HG02973 (cell line): ENCODE measurements at regions not wholly inside any gene's neighbourhood (a gene's known extent, or its start where the extent isn't known, plus 50 kb on each side); places are given as distances from the start of the nearest gene placed in this dataset.
A peak's percentile ranks its signal among the peaks of the same experiment; 100 is the strongest.
"Not testable (repeated sequence)": the region's sequence is repeated elsewhere in the genome, so short reads cannot be mapped to it uniquely, and the experiment has no call there.

Experiments
- ATAC-seq: cut with Tn5 transposase; IDR thresholded peaks from one replicate; pipeline ENCODE4 v1.9.1; 2021; ENCODE audit warnings: moderate library complexity; ENCODE audit not compliant: unreplicated experiment

DNA sequence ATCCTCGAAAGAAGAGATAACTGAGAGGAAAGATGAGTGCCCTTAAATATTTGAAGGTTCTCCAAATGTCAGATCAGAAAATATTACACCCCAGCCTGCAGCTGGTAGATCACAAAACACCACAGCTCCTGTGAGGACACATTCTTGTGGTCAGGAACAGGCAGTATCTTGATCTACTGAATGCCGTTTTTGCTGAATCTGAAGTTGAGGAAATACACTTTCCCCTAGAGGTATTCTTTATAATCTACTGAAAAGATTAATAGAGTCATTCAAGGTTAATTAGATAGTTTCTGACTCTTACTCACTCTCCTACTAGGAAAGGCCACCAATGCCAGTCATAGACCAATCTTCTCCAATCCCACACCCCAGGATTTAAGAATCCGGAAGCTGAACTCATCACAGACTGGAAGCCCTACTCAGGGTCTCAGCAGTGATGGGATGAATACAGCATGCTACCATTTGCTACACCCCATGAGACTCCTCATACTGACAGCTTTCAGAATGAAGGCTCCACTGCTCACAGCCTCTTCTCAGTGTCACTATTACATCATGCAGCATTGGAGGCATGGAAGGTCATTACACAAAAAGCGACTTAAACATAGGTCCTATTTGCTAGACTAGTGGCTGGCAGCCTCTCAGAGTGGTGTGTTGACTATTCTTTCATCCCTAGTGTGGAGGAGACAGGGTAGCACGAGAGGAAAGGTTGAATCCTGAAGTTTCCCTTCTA lies 143.9 kb upstream of the SLC1A3 start:
- ATAC-seq: no peak

DNA sequence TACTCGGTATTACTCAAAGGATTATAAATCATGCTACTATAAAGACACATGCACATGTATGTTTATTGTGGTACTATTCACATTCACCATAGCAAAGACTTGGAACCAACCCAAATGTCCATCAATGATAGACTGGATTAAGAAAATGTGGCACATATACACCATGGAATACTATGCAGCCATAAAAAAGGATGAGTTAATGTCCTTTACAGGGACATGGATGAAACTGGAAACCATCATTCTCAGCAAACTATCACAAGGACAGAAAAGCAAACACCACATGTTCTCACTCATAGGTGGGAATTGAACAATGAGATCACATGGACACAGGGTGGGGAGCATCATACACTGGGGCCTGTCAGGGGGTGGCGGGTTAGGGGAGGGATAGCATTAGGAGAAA lies 130.5 kb upstream of the SLC1A3 start:
- ATAC-seq: not testable (repeated sequence)

DNA sequence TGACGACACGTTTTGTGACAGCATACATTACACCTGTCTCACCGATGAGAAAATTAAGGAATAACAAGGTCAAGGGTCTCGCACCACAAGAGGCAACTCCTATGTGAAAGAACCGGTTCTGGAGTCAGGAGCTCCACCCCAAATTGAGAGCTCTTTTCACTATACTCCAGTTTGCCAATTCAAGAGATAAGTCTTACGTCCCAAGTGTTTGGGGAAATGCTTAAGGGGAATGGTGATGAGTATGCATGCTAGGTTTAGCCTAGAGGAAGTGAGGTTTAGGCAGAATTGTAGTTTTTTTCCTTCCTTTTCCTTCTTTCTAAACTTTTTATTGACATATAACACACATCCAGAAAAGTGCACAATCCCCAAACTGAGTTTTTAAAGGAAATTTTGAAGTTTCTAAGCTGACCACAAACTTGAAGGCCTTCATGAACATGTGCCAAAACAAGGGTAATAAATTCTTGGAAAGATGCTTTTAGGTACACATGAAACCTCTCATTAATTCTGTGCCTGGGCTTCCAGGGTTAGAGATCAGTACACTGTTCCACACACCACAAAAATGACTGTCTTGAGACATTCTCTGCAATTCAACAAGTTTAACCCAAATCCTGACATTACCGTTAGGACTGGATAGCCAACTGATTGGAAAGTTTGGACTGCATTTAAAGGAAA lies 127.6 kb upstream of the SLC1A3 start:
- no peak for ATAC-seq

DNA sequence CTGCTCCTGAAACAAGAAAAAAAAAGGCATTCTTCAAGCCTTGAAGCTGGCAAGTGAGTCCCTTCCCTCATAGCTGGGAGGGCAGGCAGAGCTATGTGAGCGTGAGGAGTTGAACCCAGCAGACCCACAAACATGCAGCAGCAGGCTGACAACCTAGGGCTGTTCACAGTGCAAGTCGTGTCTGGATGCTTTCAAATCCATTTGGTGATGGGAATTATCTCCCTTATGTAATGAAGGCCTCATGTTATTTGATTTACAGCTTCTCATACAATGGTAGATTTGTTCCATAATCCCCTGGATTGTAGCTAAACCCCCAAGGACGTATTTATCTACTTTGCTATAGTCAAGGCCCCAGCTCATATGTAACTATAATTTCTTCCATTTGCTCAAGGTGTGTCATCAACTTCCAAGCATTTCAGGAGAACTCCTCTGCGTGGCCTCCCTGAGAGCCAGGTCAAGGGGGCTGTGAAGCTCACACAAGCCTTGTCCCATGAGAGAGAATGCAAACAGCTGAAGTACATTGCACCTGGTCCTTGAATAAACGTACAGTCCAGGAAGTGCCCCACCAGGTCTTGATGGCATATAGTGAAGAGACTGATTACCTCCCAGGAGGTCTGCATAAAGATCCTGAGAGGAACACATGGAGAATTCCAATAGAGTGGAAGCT lies 124.8 kb upstream of the SLC1A3 start:
- ATAC-seq: no peak

DNA sequence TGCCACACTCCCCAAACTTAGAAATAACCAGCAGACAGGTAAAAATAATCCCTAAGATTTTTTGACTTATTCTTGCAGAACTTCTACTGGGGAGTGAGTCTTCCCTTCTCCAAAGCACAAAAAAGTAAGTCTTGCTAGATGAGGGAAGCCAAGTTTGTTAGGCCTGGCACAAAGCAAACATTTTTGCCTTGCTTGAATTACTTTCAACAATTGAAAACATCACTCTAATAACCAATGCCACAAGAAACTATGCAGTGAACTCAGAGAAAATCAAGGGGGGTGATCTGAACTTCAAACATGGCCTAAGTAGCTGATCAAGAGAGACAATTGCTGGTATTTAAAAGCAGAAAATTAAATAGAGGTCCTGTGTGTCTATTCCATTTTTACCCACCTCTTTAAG lies 123.6 kb upstream of the SLC1A3 start:
- no peak for ATAC-seq

DNA sequence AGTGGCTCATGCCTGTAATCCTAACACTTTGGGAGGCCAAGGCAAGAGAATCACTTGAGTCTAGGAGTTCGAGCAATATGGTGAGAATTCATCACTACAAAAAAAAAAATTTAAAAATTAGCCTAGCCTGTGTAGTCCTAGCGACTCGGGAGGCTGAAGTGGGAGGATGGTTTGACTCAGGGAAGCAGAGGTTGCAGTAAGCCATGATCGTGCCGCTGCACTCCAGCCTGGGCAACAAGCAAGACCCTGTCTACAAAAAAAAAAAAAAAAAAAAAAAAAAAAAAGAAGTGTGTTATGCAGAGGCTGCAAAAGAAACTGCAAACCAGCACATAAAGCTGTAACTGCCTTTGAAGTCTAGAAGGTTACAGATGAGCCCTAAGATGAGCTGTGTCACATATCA lies 116.9 kb upstream of the SLC1A3 start:
- no peak for ATAC-seq

DNA sequence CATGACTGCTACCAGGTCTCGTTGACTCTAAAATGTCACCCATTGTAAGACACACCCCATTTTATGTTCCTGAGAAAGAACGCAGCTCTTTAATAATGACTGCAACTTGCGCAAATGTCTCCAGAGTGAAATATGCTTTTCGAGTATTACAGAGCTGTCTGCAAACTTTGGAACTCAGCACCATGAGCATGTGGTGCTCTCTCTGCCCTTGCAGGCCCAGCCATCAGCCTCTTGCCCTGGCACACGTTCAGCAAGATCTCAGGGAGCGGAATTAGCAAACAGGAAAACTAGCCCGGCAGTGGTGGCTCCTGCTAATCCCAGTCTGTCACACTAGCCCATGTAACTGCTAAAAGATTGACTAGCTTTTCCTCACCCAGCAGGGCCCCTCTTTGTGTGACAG lies 114.5 kb upstream of the SLC1A3 start:
- ATAC-seq: no peak

DNA sequence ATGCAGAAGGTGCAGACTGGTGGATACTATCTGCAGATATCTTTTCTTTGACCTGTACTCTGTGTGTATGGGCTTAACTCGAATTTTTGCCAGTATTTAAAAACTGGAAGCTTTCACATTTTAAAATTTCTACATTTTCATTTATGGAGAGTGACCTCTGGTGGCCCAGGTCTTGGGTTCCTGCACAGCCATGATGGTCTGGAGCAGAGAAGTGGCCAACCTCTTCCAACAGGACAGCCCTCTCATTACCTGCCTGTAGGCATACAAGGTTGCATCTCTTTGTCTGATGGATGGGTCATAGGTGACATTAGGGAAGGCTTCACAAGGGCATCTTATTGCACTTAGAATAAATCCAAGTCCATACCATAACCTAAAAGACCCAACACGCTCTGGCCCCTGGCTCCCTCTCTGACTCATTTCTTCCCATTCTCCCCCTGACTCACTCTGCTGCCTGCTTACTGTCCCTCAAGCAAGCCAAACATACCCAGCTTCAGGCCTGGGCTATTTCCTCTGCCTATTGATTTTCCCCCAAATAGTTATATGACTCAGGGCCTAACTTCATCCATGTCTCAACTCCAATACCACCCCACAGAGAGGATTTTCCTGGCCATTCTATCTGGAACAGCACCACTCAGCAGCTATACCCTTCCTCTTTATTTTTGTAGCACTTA lies 113.3 kb upstream of the SLC1A3 start:
- no peak for ATAC-seq

DNA sequence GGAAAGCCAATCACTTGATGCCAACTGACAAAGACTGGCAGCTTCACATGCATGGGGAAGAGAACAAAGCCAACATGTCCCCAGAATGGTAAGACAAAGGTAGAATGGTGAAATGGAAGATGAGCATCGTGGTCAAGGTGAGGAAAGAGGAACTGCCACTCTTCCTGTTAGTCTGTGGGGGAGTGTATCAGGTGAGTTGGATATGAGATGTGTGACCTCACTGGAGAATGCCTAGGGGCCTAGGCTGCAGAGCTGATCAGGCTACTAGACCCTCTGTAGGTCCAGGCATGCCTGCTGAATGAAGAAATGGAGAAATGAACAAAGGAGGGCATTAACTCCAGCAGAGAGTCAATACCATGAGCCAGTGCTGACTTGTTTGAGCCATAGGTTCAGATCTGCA lies 112.4 kb upstream of the SLC1A3 start:
- ATAC-seq: no peak

DNA sequence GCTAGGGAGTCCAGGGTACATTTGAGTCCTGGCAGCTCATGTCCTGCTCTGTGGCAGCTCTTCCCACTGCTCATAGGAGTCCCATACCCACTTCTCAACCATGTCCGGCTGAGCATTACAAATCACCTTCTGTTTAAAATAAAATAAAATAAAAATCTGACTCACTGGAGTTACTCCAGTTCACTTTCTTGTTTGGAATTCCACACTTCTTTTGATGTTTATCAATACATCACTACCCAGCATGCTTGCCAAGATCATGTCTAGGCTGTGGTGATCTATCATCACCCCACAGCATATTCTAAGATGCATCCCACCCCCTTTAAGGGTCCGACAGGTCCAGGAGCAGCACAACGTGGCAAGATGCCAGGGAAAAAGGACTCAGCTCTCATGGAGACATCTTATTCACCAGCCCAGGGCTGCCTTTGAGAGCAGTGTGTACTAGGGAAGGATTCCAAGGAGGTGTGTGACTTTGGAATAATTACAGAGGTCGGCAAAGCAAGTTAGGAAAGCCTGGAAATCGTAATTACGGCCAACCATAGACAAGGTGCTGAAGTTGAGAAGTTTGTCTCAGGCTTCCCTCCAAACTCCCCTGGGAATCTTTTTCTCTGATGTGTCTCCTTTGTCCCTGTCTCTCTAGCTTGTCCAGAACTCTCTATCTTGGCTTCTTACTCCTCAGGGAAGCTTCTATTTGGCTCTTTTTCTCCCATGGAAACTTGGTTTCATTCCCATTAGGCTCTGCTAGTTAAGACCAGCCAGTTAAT lies 111.4 kb upstream of the SLC1A3 start:
- no peak for ATAC-seq

DNA sequence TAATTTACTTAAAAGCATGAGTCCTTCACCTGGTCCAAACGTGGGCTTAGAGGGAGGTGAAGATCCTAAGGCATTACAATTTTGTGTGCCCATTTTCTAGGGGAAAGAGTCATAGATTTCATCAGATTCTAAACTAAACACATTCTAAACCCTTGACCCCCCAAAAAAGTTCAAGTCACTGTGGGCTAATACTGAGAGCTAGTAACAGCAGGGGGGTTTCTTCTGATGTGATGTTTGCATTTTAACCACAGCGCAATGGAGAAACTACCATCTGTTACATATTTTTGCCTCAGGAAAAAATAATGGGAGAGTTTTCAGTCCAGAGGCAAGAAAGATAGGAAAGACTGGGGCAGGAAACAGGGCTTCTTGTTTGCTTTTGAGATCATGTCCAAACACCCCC lies 110.8 kb upstream of the SLC1A3 start:
- no peak for ATAC-seq

DNA sequence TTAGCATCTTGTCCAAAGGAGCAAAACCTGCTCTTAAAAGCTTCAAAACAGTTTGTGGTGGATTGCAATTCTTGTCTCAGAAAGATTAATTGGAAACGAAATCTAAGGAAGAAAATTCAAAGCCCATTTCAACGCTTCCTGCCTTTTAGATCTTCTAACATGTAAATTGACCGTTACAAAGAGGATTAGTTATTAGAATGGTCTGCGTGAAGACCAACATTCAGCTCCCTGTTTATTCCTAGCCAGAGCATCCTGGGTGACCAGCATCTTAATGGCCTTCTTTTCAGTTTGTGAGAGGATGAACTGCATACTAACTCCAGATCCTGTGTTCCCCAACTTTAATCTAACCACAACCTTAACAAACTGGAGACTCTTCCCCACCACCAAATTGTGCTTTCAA lies 109.9 kb upstream of the SLC1A3 start:
- ATAC-seq: no peak

DNA sequence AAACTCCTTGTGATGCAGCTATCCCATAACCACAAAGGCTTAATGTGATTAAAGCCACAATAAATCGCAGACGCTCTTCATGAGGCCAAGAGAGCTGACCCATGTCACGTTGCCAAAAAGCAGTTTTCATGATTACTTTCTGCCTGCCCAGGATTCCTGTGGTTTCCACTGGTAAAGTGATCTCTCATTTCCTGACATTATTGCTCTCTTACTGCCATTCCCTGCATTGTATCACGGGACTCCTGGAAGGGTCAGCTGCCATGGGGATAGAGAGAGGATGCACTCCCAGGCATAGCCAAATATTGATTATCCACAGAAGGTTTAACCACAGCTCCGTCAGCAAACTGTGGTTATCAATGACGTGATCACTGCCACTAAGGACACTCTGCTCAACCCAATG lies 103.8 kb upstream of the SLC1A3 start:
- no peak for ATAC-seq

DNA sequence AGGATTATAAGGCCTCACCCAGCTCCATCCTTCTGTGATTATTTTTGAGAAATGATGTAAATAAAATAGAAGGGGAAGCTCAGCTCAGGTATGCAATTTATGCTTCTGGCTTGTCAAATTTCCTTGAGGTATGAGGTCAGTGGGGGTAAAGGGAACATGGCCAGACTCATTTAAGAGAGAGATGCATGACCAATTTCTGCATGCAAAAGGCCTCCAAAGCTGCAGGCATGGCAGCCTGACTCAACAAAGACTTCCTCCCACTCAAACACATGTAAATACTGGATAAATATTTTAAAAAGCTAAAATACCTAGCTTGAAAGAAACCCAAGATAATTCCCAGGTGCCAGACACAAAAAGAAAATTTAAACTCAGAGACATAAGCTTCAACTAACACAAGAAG lies 101.4 kb upstream of the SLC1A3 start:
- no peak for ATAC-seq

DNA sequence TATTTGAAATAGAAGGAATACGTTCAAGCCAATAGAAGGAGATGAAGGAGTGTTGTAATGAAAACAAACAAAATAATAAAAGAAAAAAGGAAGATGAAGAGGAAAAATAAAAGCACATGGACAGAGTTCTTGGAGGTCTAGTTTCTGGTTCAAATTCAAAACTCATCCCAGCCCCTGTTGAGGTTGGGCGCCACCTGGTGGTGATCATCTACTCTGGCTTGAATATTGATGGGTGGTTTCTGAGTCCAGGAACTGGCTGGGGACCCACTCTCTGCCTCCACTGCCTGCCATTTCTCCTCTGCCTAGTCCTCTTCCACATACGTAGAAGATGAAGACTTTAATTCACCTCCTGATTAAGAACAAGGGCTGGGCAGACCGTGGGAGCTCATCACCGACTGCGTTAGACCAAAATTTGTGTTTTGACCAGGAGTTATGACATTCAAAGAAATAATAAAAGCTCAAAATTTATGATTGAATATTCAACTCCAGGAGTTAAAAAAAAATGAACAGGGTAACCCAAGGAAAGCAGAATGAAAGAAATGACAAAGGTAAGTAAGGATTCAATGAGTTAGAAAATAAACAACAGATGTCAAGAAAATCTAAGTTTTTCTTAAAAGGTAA lies 99.0 kb upstream of the SLC1A3 start:
- peak; percentile 66 for ATAC-seq

DNA sequence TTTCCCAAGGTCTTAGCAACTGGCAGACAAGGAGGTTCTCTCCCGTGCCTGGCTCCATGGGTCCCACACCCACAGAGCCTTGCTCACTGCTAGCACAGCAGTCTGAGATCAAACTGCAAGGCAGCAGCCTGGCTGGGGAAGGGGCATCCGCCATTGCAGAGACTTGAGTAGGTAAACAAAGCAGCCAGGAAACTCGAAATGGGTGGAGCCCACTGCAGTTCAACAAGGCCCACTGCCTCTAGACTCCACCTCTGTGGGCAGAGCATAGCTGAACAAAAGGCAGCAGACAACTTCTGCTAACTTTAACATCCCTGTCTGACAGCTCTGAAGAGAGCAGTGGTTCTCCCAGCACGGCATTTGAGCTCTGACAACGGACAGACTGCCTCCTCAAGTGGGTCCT lies 98.1 kb upstream of the SLC1A3 start:
- ATAC-seq: not testable (repeated sequence)

DNA sequence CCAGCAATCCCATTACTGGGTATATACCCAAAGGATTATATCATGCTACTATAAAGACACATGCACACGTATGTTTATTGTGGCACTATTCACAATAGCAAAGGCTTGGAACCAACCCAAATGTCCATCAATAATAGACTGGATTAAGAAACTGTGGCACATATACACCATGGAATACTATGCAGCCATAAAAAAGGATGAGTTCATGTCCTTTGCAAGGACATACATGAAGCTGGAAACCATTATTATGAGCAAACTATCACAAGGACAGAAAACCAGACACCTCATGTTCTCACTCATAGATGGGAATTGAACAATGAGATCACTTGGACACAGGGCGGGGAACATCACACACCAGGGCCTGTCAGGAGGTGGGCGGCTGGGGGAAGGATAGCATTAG lies 92.8 kb upstream of the SLC1A3 start:
- not testable (repeated sequence) for ATAC-seq

DNA sequence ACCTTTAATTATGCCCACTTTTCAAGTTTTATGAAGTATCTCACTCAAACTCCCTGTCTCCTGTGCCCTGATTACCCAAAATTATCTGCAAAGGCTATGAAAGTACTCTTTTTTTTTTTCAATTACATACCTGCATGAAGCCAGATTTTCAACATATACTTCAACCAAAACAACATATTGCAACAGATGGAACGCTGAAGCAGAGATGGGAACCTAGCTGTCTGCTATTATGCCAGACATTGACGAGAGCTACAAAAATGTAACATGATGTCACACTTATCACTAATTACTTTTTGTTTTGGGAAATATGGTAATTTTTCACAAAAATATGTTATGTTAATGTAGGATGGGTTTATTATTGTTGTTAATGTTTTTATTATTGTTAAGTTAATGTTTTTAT lies 86.5 kb upstream of the SLC1A3 start:
- ATAC-seq: no peak

DNA sequence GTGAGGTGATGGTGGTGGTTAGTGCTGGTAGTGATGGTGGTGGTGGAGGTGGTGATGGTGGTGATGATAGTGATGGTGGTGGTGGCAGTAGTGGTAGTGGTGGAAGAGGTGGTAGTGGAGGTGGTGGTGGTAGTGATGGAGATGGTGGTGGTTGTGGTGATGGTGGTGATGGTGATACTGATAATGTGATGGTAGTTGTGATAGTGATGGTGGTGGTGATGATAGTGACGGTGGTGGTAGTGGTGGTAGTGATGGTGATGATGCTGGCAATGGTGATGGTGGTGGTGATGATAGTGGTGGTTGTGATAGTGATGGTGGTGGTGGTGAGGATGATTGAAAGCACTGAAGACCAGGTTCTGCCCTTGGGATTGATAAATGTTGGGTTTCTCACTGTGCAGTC lies 85.2 kb upstream of the SLC1A3 start:
- ATAC-seq: no peak
